ENCODE measurements at regions not wholly inside any gene's neighbourhood (a gene's known extent, or its start where the extent isn't known, plus 50 kb on each side); places are given as distances from the start of the nearest gene placed in this dataset.
"Not testable (repeated sequence)": the region's sequence is repeated elsewhere in the genome, so short reads cannot be mapped to it uniquely, and the experiment has no call there.

DNA sequence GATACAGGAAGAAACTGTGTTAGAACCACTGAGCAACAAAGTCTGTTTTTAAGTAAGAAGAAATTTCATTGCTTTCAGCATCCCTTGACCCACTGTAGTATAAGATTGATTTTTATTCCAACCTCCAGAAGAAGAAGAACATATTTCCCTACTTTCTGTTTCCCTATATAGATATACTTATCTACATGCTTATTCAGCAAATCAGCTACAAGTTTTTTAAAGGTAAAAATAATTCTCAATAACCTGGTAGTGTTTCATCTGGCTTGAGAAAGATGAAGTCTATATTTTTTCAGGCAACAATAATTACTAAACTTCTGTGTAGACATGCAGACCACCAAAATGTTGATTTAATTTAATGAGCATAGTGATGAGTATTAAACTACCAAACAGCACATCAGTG lies 201.0 kb downstream of the OSTF1 start:
- no peak overlapping the region for H3K4me3 ChIP-seq (replicated peaks; ENCODE audit: low read depth, low read length)
- TF ChIP-seq, protein P1, sequence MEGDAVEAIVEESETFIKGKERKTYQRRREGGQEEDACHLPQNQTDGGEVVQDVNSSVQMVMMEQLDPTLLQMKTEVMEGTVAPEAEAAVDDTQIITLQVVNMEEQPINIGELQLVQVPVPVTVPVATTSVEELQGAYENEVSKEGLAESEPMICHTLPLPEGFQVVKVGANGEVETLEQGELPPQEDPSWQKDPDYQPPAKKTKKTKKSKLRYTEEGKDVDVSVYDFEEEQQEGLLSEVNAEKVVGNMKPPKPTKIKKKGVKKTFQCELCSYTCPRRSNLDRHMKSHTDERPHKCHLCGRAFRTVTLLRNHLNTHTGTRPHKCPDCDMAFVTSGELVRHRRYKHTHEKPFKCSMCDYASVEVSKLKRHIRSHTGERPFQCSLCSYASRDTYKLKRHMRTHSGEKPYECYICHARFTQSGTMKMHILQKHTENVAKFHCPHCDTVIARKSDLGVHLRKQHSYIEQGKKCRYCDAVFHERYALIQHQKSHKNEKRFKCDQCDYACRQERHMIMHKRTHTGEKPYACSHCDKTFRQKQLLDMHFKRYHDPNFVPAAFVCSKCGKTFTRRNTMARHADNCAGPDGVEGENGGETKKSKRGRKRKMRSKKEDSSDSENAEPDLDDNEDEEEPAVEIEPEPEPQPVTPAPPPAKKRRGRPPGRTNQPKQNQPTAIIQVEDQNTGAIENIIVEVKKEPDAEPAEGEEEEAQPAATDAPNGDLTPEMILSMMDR (IDR thresholded peaks at IDR 0.05; ENCODE audit: insufficient read depth, low read length, poor library complexity, severe bottlenecking): no peak
- no peak for DNase-seq (ENCODE audit: extremely low read depth, insufficient read length)
- no peaks in the 10 kb centered on the region for H3K27me3 ChIP-seq (replicated peaks; ENCODE audit: control insufficient read depth, insufficient read depth, low read length)
- no peaks in the 10 kb centered on the region for H3K36me3 ChIP-seq (ENCODE audit: control insufficient read depth, insufficient read depth, low read length)

DNA sequence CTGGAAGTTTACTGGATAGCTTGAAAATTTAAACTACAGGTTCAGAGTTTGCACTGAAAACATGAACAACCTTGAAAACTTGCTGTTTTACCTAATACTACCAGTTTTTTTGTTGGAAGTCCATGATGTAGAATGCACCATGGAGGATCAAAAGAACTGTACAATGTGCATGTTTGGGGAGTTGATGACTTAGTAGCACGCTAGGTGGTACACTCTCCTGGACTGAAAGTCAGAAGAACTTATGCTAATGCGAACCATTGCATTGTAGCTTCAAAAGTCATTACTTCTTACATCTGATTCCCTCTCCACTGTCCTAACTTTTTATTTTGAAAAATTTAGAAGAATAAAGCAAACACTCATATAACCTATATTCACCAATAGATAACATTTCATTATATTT lies 211.0 kb downstream of the OSTF1 start:
- H3K4me3 ChIP-seq (replicated peaks; ENCODE audit: low read depth, low read length): no peak overlapping the region
- no peak for DNase-seq (ENCODE audit: extremely low read depth, insufficient read length)
- TF ChIP-seq, protein P1 (IDR thresholded peaks at IDR 0.05; ENCODE audit: insufficient read depth, low read length, poor library complexity, severe bottlenecking): peak; percentile 22
- no peaks in the 10 kb centered on the region for H3K27me3 ChIP-seq (replicated peaks; ENCODE audit: control insufficient read depth, insufficient read depth, low read length)
- H3K36me3 ChIP-seq (ENCODE audit: control insufficient read depth, insufficient read depth, low read length): no peaks in the 10 kb centered on the region

DNA sequence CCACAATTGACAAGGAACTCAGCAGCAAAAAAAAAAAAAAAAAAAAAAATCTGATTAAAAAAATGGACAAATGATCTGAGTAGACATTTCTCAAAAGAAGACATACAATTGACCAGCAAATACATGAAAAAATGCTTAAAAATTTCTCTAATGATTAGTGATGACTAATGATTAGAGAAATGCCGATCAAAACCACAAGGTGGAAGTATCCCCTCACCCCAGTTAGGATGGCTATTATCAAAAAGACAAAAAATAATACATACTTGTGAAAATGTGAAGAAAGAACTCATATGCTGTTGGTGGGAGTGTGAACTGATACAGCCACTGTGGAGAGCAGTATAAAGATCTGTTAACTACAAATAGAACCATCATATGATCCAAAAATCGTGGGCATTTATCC lies 245.3 kb downstream of the OSTF1 start:
- Histone ChIP-seq H3K4me3 (replicated peaks; ENCODE audit: low read depth, low read length) (no peak overlapping the region), H3K27me3 (replicated peaks; ENCODE audit: control insufficient read depth, insufficient read depth, low read length) (no peaks in the 10 kb centered on the region), H3K36me3 (ENCODE audit: control insufficient read depth, insufficient read depth, low read length) (no peaks in the 10 kb centered on the region)
- TF ChIP-seq, protein P1 (IDR thresholded peaks at IDR 0.05; ENCODE audit: insufficient read depth, low read length, poor library complexity, severe bottlenecking): no peak
- DNase-seq (ENCODE audit: extremely low read depth, insufficient read length): no peak

DNA sequence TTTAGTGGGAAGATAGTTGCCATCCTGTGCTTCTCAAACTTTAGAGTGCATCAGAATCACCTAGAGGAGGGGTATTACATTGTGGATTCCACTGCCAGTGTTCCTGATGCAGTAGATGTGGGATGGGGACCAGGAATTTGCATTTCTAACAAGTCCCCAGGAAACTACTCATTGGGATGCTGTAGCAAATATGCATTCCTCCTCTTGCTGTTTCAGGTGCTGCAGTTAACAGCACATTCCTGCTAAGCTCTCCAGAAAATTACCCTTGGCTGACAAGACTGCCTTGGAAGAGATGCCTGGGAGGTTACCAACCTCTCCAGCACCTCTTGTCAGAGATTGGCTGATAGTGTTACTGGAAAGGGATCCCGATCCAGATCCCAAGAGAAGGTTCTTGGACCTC lies 270.5 kb downstream of the OSTF1 start:
- H3K27me3 ChIP-seq (replicated peaks; ENCODE audit: control insufficient read depth, insufficient read depth, low read length): no peaks in the 10 kb centered on the region
- TF ChIP-seq, protein P1 (IDR thresholded peaks at IDR 0.05; ENCODE audit: insufficient read depth, low read length, poor library complexity, severe bottlenecking): no peak
- no peak overlapping the region for H3K4me3 ChIP-seq (replicated peaks; ENCODE audit: low read depth, low read length)
- no peak for DNase-seq (ENCODE audit: extremely low read depth, insufficient read length)
- H3K36me3 ChIP-seq (ENCODE audit: control insufficient read depth, insufficient read depth, low read length): no peaks in the 10 kb centered on the region

DNA sequence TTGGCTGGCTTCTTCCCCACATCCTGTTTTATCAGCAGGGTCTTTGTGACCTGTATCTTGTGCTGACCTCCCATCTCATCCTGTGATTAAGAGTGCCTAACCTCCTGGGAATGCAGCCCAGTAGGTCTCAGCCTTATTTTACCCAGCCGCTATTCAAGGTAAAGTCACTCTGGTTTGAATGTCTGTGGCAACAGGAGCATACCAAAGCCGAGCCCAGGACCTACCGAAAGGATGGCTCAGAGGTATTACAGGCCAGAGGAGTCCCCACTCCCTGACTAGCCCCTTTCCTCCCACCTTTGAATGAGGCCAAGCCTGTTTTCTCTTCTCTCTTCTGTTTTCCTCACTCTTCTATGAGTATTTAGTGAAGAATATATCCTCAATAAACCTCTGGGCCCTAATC lies 271.3 kb downstream of the OSTF1 start:
- Histone ChIP-seq H3K27me3 (replicated peaks; ENCODE audit: control insufficient read depth, insufficient read depth, low read length) (no peaks in the 10 kb centered on the region), H3K36me3 (ENCODE audit: control insufficient read depth, insufficient read depth, low read length) (no peaks in the 10 kb centered on the region), H3K4me3 (replicated peaks; ENCODE audit: low read depth, low read length) (no peak overlapping the region)
- no peak for DNase-seq (ENCODE audit: extremely low read depth, insufficient read length)
- TF ChIP-seq, protein P1 (IDR thresholded peaks at IDR 0.05; ENCODE audit: insufficient read depth, low read length, poor library complexity, severe bottlenecking): no peak

DNA sequence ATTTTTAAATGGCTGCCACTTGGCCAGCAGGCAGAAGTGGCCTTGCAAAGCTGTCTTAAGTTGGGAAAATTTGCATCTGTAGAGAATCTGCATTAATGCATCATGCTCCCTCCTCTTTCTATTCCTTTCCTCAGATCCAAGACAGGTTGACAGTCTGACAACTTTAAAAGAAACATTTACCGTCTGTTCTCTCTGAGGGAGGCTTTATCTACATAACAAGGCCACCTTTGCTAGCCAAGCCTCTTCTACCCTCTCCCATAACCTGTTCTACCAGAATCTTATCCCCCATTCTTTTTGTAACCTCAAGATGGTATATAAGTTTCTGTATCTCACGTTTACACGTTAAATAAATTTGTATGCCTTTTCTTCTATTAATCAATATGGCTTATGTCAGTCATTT lies 271.9 kb downstream of the OSTF1 start:
- TF ChIP-seq, protein P1 (IDR thresholded peaks at IDR 0.05; ENCODE audit: insufficient read depth, low read length, poor library complexity, severe bottlenecking): no peak
- no peak overlapping the region for H3K4me3 ChIP-seq (replicated peaks; ENCODE audit: low read depth, low read length)

DNA sequence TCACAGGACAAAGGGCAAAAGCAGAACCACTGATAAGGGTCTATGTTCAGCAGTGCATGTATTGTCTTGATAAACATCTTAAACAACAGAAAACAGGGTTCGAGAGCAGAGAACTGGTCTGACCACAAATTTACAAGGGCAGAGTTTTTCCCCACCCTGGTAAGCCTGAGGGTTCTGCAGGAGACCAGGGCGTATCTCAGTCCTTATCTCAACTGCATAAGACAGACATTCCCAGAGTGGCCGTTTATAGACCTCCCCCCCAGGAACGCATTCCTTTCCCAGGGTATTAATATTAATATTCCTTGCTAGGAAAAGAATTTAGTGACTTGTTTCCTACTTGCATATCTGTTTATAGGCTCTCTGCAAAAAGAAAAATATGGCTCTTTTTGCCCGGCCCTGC lies 274.1 kb downstream of the OSTF1 start:
- H3K27me3 ChIP-seq (replicated peaks; ENCODE audit: control insufficient read depth, insufficient read depth, low read length); DNase-seq (ENCODE audit: extremely low read depth, insufficient read length); H3K4me3 ChIP-seq (replicated peaks; ENCODE audit: low read depth, low read length); H3K36me3 ChIP-seq (ENCODE audit: control insufficient read depth, insufficient read depth, low read length): not testable (repeated sequence)

More for the DNA sequence above, 271.9 kb downstream of the OSTF1 start:
- Histone ChIP-seq H3K36me3 (ENCODE audit: control insufficient read depth, insufficient read depth, low read length) (no peaks in the 10 kb centered on the region), H3K27me3 (replicated peaks; ENCODE audit: control insufficient read depth, insufficient read depth, low read length) (no peaks in the 10 kb centered on the region)
- no peak for DNase-seq (ENCODE audit: extremely low read depth, insufficient read length)

Measured in GM06990 (cell line).